HepG2 (cell line): ENCODE measurements at regions not wholly inside any gene's neighbourhood (a gene's known extent, or its start where the extent isn't known, plus 50 kb on each side); places are given as distances from the start of the nearest gene placed in this dataset.

Source experiments
- CCDC6 ChIP-seq: sonication (generic); formaldehyde crosslinking; IDR thresholded peaks from 2 replicates; pipeline ENCODE4 v1.8.1; 2022; ENCODE audit warnings: mild to moderate bottlenecking, missing genetic modification reagents, moderate library complexity
- FOXA1 ChIP-seq, 2 experiments: fragments of 450-650 bp in 1 of 2; sonication (generic) in 1 of 2; formaldehyde crosslinking in 1 of 2; IDR thresholded peaks; 2 replicates each; pipeline versions ENCODE4 v1.4.0 to v1.6.1; 2016 to 2020; ENCODE audit warnings: missing genetic modification reagents in 1 of 2
- PAWR ChIP-seq: sonication (generic); formaldehyde crosslinking; IDR thresholded peaks from 2 replicates; pipeline ENCODE4 v1.4.0; 2020; ENCODE audit warnings: missing genetic modification reagents, mild to moderate bottlenecking, borderline replicate concordance
- TF ChIP-seq, protein P1 (sequence below): IDR thresholded peaks from 2 replicates; pipeline ENCODE4 v1.6.1; 2016; ENCODE audit warnings: missing biosample characterization, missing genetic modification reagents, low read depth

DNA sequence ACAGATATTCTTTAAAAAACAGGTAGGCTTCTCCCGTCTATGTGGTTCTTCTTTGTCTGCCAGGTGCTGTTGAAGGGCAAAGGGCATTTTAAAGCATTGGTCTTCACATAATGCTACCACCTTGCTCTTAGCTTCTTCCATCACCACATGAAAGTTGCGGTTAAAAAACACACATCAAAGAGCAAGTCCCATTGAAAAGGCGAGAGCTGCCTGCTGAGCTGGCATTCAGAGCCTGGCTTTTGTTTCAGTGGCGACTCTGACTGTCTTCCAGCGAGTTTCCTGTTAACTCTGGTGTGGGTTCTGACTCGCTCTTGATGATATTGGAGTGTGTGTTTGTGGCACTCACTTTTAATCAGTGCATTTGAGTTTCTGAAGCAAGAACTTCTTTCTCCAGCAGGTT, 624.9 kb upstream of the FANCL start:
- no peak for TF ChIP-seq PAWR
- no peak for TF ChIP-seq FOXA1 (IDR thresholded peaks at IDR 0.05)
- TF ChIP-seq FOXA1 (CRISPR knock-in tag; IDR thresholded peaks at IDR 0.05), result no peak
- TF ChIP-seq CCDC6 (CRISPR knock-in tag), result no peak
- TF ChIP-seq, protein P1, sequence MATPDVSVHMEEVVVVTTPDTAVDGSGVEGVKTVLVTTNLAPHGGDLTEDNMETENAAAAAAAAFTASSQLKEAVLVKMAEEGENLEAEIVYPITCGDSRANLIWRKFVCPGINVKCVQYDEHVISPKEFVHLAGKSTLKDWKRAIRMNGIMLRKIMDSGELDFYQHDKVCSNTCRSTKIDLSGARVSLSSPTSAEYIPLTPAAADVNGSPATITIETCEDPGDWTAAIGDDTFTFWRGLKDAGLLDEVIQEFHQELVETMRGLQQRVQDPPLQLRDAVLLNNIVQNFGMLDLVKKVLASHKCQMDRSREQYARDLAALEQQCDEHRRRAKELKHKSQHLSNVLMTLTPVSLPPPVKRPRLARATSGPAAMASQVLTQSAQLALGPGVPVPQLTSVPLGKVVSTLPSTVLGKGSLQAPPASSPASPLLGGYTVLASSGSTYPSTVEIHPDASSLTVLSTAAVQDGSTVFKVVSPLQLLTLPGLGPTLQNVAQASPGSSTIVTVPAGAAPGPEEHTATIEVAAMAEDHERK (CRISPR knock-in tag), result no peak
